ENCODE measurements at regions not wholly inside any gene's neighbourhood (a gene's known extent, or its start where the extent isn't known, plus 50 kb on each side); places are given as distances from the start of the nearest gene placed in this dataset.

DNA sequence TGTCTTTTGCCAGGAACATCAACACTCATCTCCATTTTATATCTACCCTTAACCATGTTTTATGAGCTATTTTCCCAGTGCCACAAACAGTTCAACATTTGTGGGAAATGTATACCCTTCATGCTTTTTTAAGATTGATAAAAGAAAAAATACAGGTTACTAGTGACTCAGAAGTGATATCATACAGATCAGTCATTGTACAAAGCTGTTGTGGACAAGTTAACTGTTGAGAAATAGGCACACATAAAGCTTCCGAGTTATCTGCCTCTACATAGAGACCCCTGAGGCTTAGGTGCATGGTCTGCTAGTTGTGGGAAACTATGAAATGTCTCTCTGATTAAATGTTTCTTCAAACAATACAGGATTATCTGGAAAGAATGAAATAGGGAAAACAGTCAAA lies 96.3 kb downstream of the LSM5 start:
- TF ChIP-seq CTCF (optimal IDR thresholded peaks at IDR 0.05 in 1 of 3, IDR thresholded peaks at IDR 0.05 in 1 of 3, conservative IDR thresholded peaks at IDR 0.05 in 1 of 3; ENCODE audit: extremely low read depth in 1 of 3, insufficient read depth in 2 of 3, low read length in 3 of 3), result no peak
- no peak for TF ChIP-seq EZH2 (IDR thresholded peaks at IDR 0.05; ENCODE audit: low read length)
